EL (cell line): ENCODE measurements at regions not wholly inside any gene's neighbourhood (a gene's known extent, or its start where the extent isn't known, plus 50 kb on each side); places are given as distances from the start of the nearest gene placed in this dataset.
"Not testable (repeated sequence)": the region's sequence is repeated elsewhere in the genome, so short reads cannot be mapped to it uniquely, and the experiment has no call there.

Experiments used
- DNase-seq: peaks from one replicate; pipeline ENCODE4 v3.0.0-alpha.2; 2016

- DNase-seq, result not testable (repeated sequence)
Observed at GRCh38 chr3:27551413-27551812, 67.2 kb upstream of the SLC4A7 start.

GRCh38 chr3:27545061-27545460 is 60.9 kb upstream of the SLC4A7 start:
- DNase-seq, result peak; percentile 11

- DNase-seq, result peak; percentile 83
Observed at GRCh38 chr3:27544372-27544865, 60.2 kb upstream of the SLC4A7 start.

DNA sequence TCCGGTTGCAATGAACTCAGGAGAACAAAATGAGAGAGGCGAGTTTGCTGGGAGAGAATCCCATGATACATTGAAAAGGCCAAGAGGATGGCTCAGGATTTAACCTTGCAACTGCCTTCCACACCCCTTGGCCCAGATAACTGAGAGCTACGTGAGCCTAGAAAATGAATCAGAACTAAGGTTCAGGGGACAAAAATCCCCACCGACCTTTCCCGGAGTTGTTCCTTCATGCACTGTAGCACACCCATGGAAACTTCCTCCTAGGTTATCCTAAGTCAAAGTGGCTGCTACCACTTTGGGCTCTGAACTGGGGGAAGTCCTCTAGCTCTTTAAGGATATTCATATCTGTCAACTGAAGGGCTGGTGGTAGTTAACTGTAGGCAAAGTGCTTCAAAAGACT is 58.3 kb upstream of the SLC4A7 start:
- no peak for DNase-seq

DNA sequence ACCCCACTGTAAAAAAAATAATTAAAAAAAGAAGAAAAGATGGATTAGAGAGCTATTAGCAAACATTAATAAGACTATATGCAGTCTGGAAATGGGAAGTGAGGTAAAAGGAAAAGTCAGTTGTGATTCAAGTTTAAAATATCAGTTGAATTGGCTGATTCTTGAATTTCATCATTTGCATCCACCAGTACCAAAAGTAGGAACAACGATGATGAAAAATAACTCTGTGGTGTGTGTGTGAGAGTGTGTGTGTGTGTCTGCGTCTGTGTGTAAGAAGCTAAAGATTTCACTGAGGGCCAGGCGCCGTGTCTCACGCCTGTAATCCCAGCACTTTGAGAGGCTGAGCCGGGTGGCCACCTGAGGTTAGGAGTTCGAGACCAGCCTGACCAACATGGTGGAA is 56.0 kb upstream of the SLC4A7 start:
- DNase-seq, result no peak

DNA sequence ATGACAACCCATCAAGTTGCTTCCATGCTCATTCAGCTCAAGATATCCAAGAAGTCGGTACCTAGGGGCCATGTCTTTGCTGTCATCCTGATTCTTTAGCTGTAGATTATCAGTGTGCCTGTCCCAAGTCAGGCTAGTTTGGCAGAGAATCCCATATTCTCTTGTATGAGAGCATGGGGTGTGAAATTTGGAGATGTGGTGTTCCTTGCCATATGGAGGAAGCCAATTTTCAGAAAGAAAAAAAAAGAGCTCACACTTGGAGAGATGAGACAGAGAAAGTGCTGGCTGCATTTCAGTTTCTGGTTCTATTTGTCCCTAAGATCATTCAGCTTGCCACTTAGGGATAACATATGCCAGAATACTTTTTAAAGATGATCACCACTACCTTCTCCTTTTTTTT is 52.3 kb upstream of the SLC4A7 start:
- DNase-seq, result no peak

DNA sequence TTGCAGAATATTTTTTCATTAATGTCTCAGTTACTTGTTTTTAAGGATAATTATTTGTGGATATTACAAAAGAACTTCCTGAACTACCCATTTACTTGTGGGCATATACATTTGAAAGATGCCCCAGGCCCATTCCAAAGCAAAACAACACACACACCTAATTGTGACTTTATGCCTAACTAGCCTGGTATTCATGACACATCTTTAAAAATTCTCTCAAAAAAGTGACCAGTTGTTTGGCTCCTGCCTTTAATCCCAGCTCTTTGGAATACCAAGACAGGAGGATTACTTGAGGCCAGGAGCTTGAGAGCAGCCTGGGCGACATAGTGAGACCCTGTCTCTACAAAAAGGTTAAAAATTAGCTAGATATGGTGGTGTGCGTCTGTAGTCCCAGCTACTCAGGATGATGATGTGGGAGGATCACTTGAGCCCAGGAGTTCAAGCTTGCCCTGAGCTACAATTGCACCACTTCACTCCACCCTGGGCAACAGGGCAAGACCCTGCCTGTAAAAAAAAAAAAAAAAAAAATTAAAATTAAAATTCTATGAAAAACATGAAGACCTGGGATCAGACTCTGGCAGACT is 51.7 kb upstream of the SLC4A7 start:
- DNase-seq, result peak; percentile 84

GRCh38 chr3:27533718-27534573 is 49.8 kb upstream of the SLC4A7 start:
- peak; percentile 99 for DNase-seq
